ENCODE measurements at regions not wholly inside any gene's neighbourhood (a gene's known extent, or its start where the extent isn't known, plus 50 kb on each side); places are given as distances from the start of the nearest gene placed in this dataset.

- no peaks in the 10 kb centered on the region for H3K9me3 Mint-ChIP-seq (ENCODE audit: unreplicated experiment)
- TF ChIP-seq, protein P1, sequence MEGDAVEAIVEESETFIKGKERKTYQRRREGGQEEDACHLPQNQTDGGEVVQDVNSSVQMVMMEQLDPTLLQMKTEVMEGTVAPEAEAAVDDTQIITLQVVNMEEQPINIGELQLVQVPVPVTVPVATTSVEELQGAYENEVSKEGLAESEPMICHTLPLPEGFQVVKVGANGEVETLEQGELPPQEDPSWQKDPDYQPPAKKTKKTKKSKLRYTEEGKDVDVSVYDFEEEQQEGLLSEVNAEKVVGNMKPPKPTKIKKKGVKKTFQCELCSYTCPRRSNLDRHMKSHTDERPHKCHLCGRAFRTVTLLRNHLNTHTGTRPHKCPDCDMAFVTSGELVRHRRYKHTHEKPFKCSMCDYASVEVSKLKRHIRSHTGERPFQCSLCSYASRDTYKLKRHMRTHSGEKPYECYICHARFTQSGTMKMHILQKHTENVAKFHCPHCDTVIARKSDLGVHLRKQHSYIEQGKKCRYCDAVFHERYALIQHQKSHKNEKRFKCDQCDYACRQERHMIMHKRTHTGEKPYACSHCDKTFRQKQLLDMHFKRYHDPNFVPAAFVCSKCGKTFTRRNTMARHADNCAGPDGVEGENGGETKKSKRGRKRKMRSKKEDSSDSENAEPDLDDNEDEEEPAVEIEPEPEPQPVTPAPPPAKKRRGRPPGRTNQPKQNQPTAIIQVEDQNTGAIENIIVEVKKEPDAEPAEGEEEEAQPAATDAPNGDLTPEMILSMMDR (IDR thresholded peaks at IDR 0.05; ENCODE audit: unreplicated experiment), result no peak
- no peak overlapping the region for H3K27ac Mint-ChIP-seq (ENCODE audit: unreplicated experiment)
- H3K4me3 Mint-ChIP-seq (ENCODE audit: unreplicated experiment), result no peak overlapping the region
- DNase-seq (ENCODE audit: low spot score), result no peak
- H3K27me3 Mint-ChIP-seq (ENCODE audit: unreplicated experiment), result no peaks in the 10 kb centered on the region
- no peaks in the 10 kb centered on the region for H3K36me3 Mint-ChIP-seq (ENCODE audit: low read depth, unreplicated experiment)
- H3K4me1 Mint-ChIP-seq (ENCODE audit: unreplicated experiment), result no peaks in the 10 kb centered on the region
Observed at GRCh38 chr5:63843190-63843589, 119.1 kb downstream of the HTR1A start.

DNA sequence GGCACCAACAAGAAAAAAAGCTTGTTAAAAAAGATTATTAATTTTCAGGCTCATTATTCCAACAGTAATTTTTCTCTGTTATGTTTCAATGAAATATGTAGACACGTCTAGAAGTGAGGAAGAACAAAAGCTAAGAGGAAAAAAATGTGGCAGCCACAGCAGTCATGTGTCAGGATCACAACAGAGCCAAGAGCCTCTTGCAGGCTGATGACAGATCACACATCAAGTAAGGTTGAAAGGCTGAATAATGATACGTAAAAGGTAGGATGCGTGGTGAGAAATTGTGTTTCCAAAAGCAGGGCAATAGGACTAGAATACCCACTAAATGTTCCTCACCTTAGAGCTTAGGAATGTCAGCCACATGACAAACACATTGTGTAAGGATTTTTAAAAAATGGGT, 124.8 kb downstream of the HTR1A start:
- Mint-ChIP-seq H3K36me3 (ENCODE audit: low read depth, unreplicated experiment) (no peaks in the 10 kb centered on the region), H3K27me3 (ENCODE audit: unreplicated experiment) (no peaks in the 10 kb centered on the region), H3K9me3 (ENCODE audit: unreplicated experiment) (no peaks in the 10 kb centered on the region), H3K4me1 (ENCODE audit: unreplicated experiment) (no peaks in the 10 kb centered on the region), H3K4me3 (ENCODE audit: unreplicated experiment) (no peak overlapping the region), H3K27ac (ENCODE audit: unreplicated experiment) (no peak overlapping the region)
- DNase-seq (ENCODE audit: low spot score), result no peak
- TF ChIP-seq, protein P1 (IDR thresholded peaks at IDR 0.05; ENCODE audit: unreplicated experiment), result no peak

- H3K4me1 Mint-ChIP-seq (ENCODE audit: unreplicated experiment), result no peaks in the 10 kb centered on the region
- TF ChIP-seq, protein P1 (IDR thresholded peaks at IDR 0.05; ENCODE audit: unreplicated experiment), result no peak
- no peaks in the 10 kb centered on the region for H3K36me3 Mint-ChIP-seq (ENCODE audit: low read depth, unreplicated experiment)
- no peaks in the 10 kb centered on the region for H3K27me3 Mint-ChIP-seq (ENCODE audit: unreplicated experiment)
- H3K27ac Mint-ChIP-seq (ENCODE audit: unreplicated experiment), result no peak overlapping the region
- H3K9me3 Mint-ChIP-seq (ENCODE audit: unreplicated experiment), result no peaks in the 10 kb centered on the region
- DNase-seq (ENCODE audit: low spot score), result no peak
- H3K4me3 Mint-ChIP-seq (ENCODE audit: unreplicated experiment), result no peak overlapping the region
Observed at GRCh38 chr5:63831381-63831780, 130.9 kb downstream of the HTR1A start.

DNA sequence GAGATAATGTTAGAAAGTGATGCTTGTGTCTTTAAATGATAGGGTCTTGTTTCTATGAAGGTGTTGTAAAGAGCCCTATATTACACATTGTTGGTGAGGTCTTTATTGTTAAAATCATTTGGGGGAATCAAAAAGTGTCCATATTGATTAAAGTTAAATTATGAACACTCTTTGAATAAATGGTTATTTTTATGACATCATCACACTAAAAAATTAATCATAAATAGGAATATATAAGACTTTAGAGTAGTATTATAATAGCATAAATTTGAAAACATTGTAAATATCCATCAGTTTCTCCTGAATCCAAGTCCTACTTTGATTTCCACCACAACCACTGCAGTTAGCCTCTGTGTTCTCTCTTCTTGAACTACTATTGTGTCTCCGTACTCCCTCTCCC, 136.3 kb downstream of the HTR1A start:
- Mint-ChIP-seq H3K9me3 (ENCODE audit: unreplicated experiment) (no peaks in the 10 kb centered on the region), H3K27ac (ENCODE audit: unreplicated experiment) (no peak overlapping the region), H3K36me3 (ENCODE audit: low read depth, unreplicated experiment) (no peaks in the 10 kb centered on the region), H3K4me3 (ENCODE audit: unreplicated experiment) (no peak overlapping the region), H3K4me1 (ENCODE audit: unreplicated experiment) (no peaks in the 10 kb centered on the region), H3K27me3 (ENCODE audit: unreplicated experiment) (no peaks in the 10 kb centered on the region)
- TF ChIP-seq, protein P1 (IDR thresholded peaks at IDR 0.05; ENCODE audit: unreplicated experiment), result no peak
- DNase-seq (ENCODE audit: low spot score), result no peak

- TF ChIP-seq, protein P1 (IDR thresholded peaks at IDR 0.05; ENCODE audit: unreplicated experiment), result no peak
- H3K27me3 Mint-ChIP-seq (ENCODE audit: unreplicated experiment), result no peaks in the 10 kb centered on the region
- no peaks in the 10 kb centered on the region for H3K4me1 Mint-ChIP-seq (ENCODE audit: unreplicated experiment)
- DNase-seq (ENCODE audit: low spot score), result no peak
- H3K27ac Mint-ChIP-seq (ENCODE audit: unreplicated experiment), result no peak overlapping the region
- no peak overlapping the region for H3K4me3 Mint-ChIP-seq (ENCODE audit: unreplicated experiment)
- H3K36me3 Mint-ChIP-seq (ENCODE audit: low read depth, unreplicated experiment), result no peaks in the 10 kb centered on the region
- H3K9me3 Mint-ChIP-seq (ENCODE audit: unreplicated experiment), result no peaks in the 10 kb centered on the region
Observed at GRCh38 chr5:63823583-63823982, 138.7 kb downstream of the HTR1A start.
